ENCODE measurements at regions not wholly inside any gene's neighbourhood (a gene's known extent, or its start where the extent isn't known, plus 50 kb on each side); places are given as distances from the start of the nearest gene placed in this dataset.

- H3K9ac ChIP-seq (ENCODE audit: low read length): no peak overlapping the region
- H3K27me3 ChIP-seq (replicated peaks in 1 of 4; ENCODE audit: control extremely low read depth in 1 of 4, control insufficient read depth in 3 of 4, insufficient read depth in 4 of 4, low read length in 3 of 4): no peaks in the 10 kb centered on the region
- H3K27me3 Mint-ChIP-seq: peaks cover 15% of the 10 kb centered on the region
- H3K4me3 ChIP-seq (ENCODE audit: control extremely low read depth in 1 of 5, extremely low read depth in 1 of 5, insufficient read depth in 1 of 5, low read depth in 2 of 5, low read length in 4 of 5): no peak overlapping the region
- no peak overlapping the region for H3K27ac Mint-ChIP-seq
- POLR2A ChIA-PET: no interaction called here
- H4K20me1 ChIP-seq (ENCODE audit: control insufficient read depth, insufficient read depth, low read length, poor library complexity, severe bottlenecking): no peaks in the 10 kb centered on the region
- WGBS (ENCODE audit: insufficient coverage): no CpG with 5 or more reads among the region's 1 CpG
- H3K4me3 Mint-ChIP-seq: no peak overlapping the region
- no peaks in the 10 kb centered on the region for H3K36me3 ChIP-seq (replicated peaks in 1 of 2; ENCODE audit: control extremely low read depth in 1 of 2, control insufficient read depth in 1 of 2, extremely low read depth in 1 of 2, insufficient read depth in 2 of 2, low read length in 1 of 2)
- H2AFZ ChIP-seq (ENCODE audit: insufficient read depth, low read depth, low read length, poor library complexity, severe bottlenecking): no peak overlapping the region
- H3K4me1 ChIP-seq (ENCODE audit: control insufficient read depth in 2 of 2, insufficient read depth in 2 of 2, low read length in 2 of 2): no peaks in the 10 kb centered on the region
- ATAC-seq (ENCODE audit: low read depth) (no peak), DNase-seq (no peak)
- H3K79me2 ChIP-seq (ENCODE audit: control insufficient read depth, insufficient read depth, low read length): no peaks in the 10 kb centered on the region
- CTCF ChIA-PET: no interaction called here
- H3K9me3 ChIP-seq (ENCODE audit: control extremely low read depth in 1 of 3, control insufficient read depth in 2 of 3, insufficient read depth in 1 of 3, low read length in 2 of 3): no peaks in the 10 kb centered on the region
- no peaks in the 10 kb centered on the region for H3K9me3 Mint-ChIP-seq (ENCODE audit: insufficient read depth)
- intact Hi-C loops (cut with micrococcal nuclease): no loop called here
- no peak overlapping the region for H3K4me2 ChIP-seq (replicated peaks; ENCODE audit: low read depth, low read length, poor library complexity, severe bottlenecking)
- TF ChIP-seq, protein P1, sequence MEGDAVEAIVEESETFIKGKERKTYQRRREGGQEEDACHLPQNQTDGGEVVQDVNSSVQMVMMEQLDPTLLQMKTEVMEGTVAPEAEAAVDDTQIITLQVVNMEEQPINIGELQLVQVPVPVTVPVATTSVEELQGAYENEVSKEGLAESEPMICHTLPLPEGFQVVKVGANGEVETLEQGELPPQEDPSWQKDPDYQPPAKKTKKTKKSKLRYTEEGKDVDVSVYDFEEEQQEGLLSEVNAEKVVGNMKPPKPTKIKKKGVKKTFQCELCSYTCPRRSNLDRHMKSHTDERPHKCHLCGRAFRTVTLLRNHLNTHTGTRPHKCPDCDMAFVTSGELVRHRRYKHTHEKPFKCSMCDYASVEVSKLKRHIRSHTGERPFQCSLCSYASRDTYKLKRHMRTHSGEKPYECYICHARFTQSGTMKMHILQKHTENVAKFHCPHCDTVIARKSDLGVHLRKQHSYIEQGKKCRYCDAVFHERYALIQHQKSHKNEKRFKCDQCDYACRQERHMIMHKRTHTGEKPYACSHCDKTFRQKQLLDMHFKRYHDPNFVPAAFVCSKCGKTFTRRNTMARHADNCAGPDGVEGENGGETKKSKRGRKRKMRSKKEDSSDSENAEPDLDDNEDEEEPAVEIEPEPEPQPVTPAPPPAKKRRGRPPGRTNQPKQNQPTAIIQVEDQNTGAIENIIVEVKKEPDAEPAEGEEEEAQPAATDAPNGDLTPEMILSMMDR (IDR thresholded peaks at IDR 0.05): no peak
- no peak for TF ChIP-seq EZH2 (IDR thresholded peaks at IDR 0.05; ENCODE audit: borderline replicate concordance, insufficient read depth, low read depth, low read length, poor library complexity, severe bottlenecking)
- H3K27ac ChIP-seq (ENCODE audit: low read length in 2 of 2): no peak overlapping the region
- H3K4me1 Mint-ChIP-seq: no peaks in the 10 kb centered on the region
Measured at GRCh38 chr1:168640182-168640581, 63.8 kb downstream of the XCL1 start.

GRCh38 chr1:168640836-168641235 lies 64.4 kb downstream of the XCL1 start:
- Histone ChIP-seq H3K9me3 (ENCODE audit: control extremely low read depth in 1 of 3, control insufficient read depth in 2 of 3, insufficient read depth in 1 of 3, low read length in 2 of 3) (no peaks in the 10 kb centered on the region), H3K4me2 (replicated peaks; ENCODE audit: low read depth, low read length, poor library complexity, severe bottlenecking) (no peak overlapping the region), H3K9ac (ENCODE audit: low read length) (no peak overlapping the region), H2AFZ (ENCODE audit: insufficient read depth, low read depth, low read length, poor library complexity, severe bottlenecking) (no peak overlapping the region), H3K79me2 (ENCODE audit: control insufficient read depth, insufficient read depth, low read length) (no peaks in the 10 kb centered on the region), H3K27ac (ENCODE audit: low read length in 2 of 2) (no peak overlapping the region), H3K4me1 (ENCODE audit: control insufficient read depth in 2 of 2, insufficient read depth in 2 of 2, low read length in 2 of 2) (no peaks in the 10 kb centered on the region), H3K36me3 (replicated peaks in 1 of 2; ENCODE audit: control extremely low read depth in 1 of 2, control insufficient read depth in 1 of 2, extremely low read depth in 1 of 2, insufficient read depth in 2 of 2, low read length in 1 of 2) (no peaks in the 10 kb centered on the region), H3K27me3 (replicated peaks in 1 of 4; ENCODE audit: control extremely low read depth in 1 of 4, control insufficient read depth in 3 of 4, insufficient read depth in 4 of 4, low read length in 3 of 4) (peaks cover 0 to under 1% (median 0%) of the 10 kb centered on the region in 4 experiments), H4K20me1 (ENCODE audit: control insufficient read depth, insufficient read depth, low read length, poor library complexity, severe bottlenecking) (no peaks in the 10 kb centered on the region), H3K4me3 (ENCODE audit: control extremely low read depth in 1 of 5, extremely low read depth in 1 of 5, insufficient read depth in 1 of 5, low read depth in 2 of 5, low read length in 4 of 5) (no peak overlapping the region)
- ChIA-PET POLR2A (no interaction called here), CTCF (no interaction called here)
- no peak for ATAC-seq (ENCODE audit: low read depth)
- peaks cover 13% of the 10 kb centered on the region for H3K27me3 Mint-ChIP-seq
- no peak overlapping the region for H3K4me3 Mint-ChIP-seq
- no peak for DNase-seq
- TF ChIP-seq EZH2 (IDR thresholded peaks at IDR 0.05; ENCODE audit: borderline replicate concordance, insufficient read depth, low read depth, low read length, poor library complexity, severe bottlenecking): no peak
- TF ChIP-seq, protein P1 (IDR thresholded peaks at IDR 0.05): no peak
- WGBS (ENCODE audit: insufficient coverage): 100% methylated on average over 2 of the region's 3 CpGs
- intact Hi-C loops (cut with micrococcal nuclease): no loop called here
- no peaks in the 10 kb centered on the region for H3K9me3 Mint-ChIP-seq (ENCODE audit: insufficient read depth)
- no peak overlapping the region for H3K27ac Mint-ChIP-seq
- H3K4me1 Mint-ChIP-seq: no peaks in the 10 kb centered on the region
